ENCODE measurements at regions not wholly inside any gene's neighbourhood (a gene's known extent, or its start where the extent isn't known, plus 50 kb on each side); places are given as distances from the start of the nearest gene placed in this dataset.
"Not testable (repeated sequence)": the region's sequence is repeated elsewhere in the genome, so short reads cannot be mapped to it uniquely, and the experiment has no call there.

- H3K27ac Mint-ChIP-seq; ATAC-seq; POLR2A ChIA-PET; H3K9me3 ChIP-seq (ENCODE audit: control insufficient read depth in 2 of 3, low read length in 3 of 3); H3K4me3 Mint-ChIP-seq; H3K27me3 ChIP-seq (ENCODE audit: control insufficient read depth in 2 of 2, insufficient read depth in 2 of 2, low read length in 2 of 2); H3K36me3 ChIP-seq (ENCODE audit: control insufficient read depth in 2 of 3, insufficient read depth in 3 of 3, low read length in 3 of 3); H3K4me3 ChIP-seq (ENCODE audit: low read length); DNase-seq; H3K27ac ChIP-seq (ENCODE audit: low read depth, low read length); CTCF ChIA-PET; H3K4me1 ChIP-seq (ENCODE audit: control insufficient read depth in 2 of 2, insufficient read depth in 2 of 2, low read length in 2 of 2): not testable (repeated sequence)
- Mint-ChIP-seq H3K36me3 (peaks cover 0 to 12% (median 0%) of the 10 kb centered on the region in 5 donors), H3K27me3 (peaks cover 0 to 14% (median 0%) of the 10 kb centered on the region in 5 donors), H3K4me1 (peaks cover 0 to 20% (median 5%) of the 10 kb centered on the region in 7 donors), H3K9me3 (peaks cover 0 to 24% (median 0%) of the 10 kb centered on the region in 11 donors)
- intact Hi-C loops (cut with micrococcal nuclease): loop anchor here in 1 of 2 donors (5.0 kb wide), 1 partner anchor 181 kb away; no protein-coding TSS in a partner anchor
Observed at GRCh38 chr1:221958161-221958562, 216.3 kb upstream of the DUSP10 start.

- H3K27me3 ChIP-seq (ENCODE audit: control insufficient read depth in 2 of 2, insufficient read depth in 2 of 2, low read length in 2 of 2); H3K4me3 Mint-ChIP-seq; H3K27ac ChIP-seq (ENCODE audit: low read depth, low read length); H3K4me1 ChIP-seq (ENCODE audit: control insufficient read depth in 2 of 2, insufficient read depth in 2 of 2, low read length in 2 of 2); H3K27ac Mint-ChIP-seq; POLR2A ChIA-PET; CTCF ChIA-PET; ATAC-seq; H3K4me3 ChIP-seq (ENCODE audit: low read length); H3K9me3 ChIP-seq (ENCODE audit: control insufficient read depth in 2 of 3, low read length in 3 of 3); H3K36me3 ChIP-seq (ENCODE audit: control insufficient read depth in 2 of 3, insufficient read depth in 3 of 3, low read length in 3 of 3); DNase-seq: not testable (repeated sequence)
- peaks cover 0 to 24% (median 0%) of the 10 kb centered on the region in 11 donors for H3K9me3 Mint-ChIP-seq
- H3K4me1 Mint-ChIP-seq: peaks cover 0 to 17% (median 5%) of the 10 kb centered on the region in 7 donors
- intact Hi-C loops (cut with micrococcal nuclease): loop anchor here in 1 of 2 donors (5.0 kb wide), 1 partner anchor 180 kb away; no protein-coding TSS in a partner anchor
- peaks cover 0 to 14% (median 0%) of the 10 kb centered on the region in 5 donors for H3K27me3 Mint-ChIP-seq
- peaks cover 0 to 12% (median 0%) of the 10 kb centered on the region in 5 donors for H3K36me3 Mint-ChIP-seq
Observed at GRCh38 chr1:221957350-221957749, 215.5 kb upstream of the DUSP10 start.

GRCh38 chr1:221949996-221950395 lies 208.1 kb upstream of the DUSP10 start:
- peaks cover 0 to 10% (median 0%) of the 10 kb centered on the region in 5 donors for H3K27me3 Mint-ChIP-seq
- peaks cover 0 to 17% (median 3%) of the 10 kb centered on the region in 11 donors for H3K9me3 Mint-ChIP-seq
- no peak overlapping the region for H3K27ac Mint-ChIP-seq
- Histone ChIP-seq H3K27ac (ENCODE audit: low read depth, low read length) (no peak overlapping the region), H3K9me3 (ENCODE audit: control insufficient read depth in 2 of 3, low read length in 3 of 3) (no peaks in the 10 kb centered on the region), H3K4me1 (ENCODE audit: control insufficient read depth in 2 of 2, insufficient read depth in 2 of 2, low read length in 2 of 2) (no peaks in the 10 kb centered on the region), H3K36me3 (ENCODE audit: control insufficient read depth in 2 of 3, insufficient read depth in 3 of 3, low read length in 3 of 3) (no peaks in the 10 kb centered on the region), H3K4me3 (ENCODE audit: low read length) (no peak overlapping the region), H3K27me3 (ENCODE audit: control insufficient read depth in 2 of 2, insufficient read depth in 2 of 2, low read length in 2 of 2) (no peaks in the 10 kb centered on the region)
- H3K4me3 Mint-ChIP-seq: no peak overlapping the region
- no peaks in the 10 kb centered on the region for H3K4me1 Mint-ChIP-seq
- DNase-seq: no peak
- intact Hi-C loops (cut with micrococcal nuclease): no loop called here
- POLR2A ChIA-PET: no interaction called here
- peaks cover 0 to 4% (median 2%) of the 10 kb centered on the region in 5 donors for H3K36me3 Mint-ChIP-seq
- no peak for ATAC-seq
- CTCF ChIA-PET: no interaction called here

- ChIA-PET POLR2A (no interaction called here), CTCF (no interaction called here)
- Histone ChIP-seq H3K4me1 (ENCODE audit: control insufficient read depth in 2 of 2, insufficient read depth in 2 of 2, low read length in 2 of 2) (no peaks in the 10 kb centered on the region), H3K36me3 (ENCODE audit: control insufficient read depth in 2 of 3, insufficient read depth in 3 of 3, low read length in 3 of 3) (no peaks in the 10 kb centered on the region), H3K4me3 (ENCODE audit: low read length) (no peak overlapping the region), H3K27ac (ENCODE audit: low read depth, low read length) (no peak overlapping the region), H3K9me3 (ENCODE audit: control insufficient read depth in 2 of 3, low read length in 3 of 3) (no peaks in the 10 kb centered on the region), H3K27me3 (ENCODE audit: control insufficient read depth in 2 of 2, insufficient read depth in 2 of 2, low read length in 2 of 2) (no peaks in the 10 kb centered on the region)
- intact Hi-C loops (cut with micrococcal nuclease): no loop called here
- peaks cover 0 to 6% (median 0%) of the 10 kb centered on the region in 5 donors for H3K27me3 Mint-ChIP-seq
- H3K9me3 Mint-ChIP-seq: peaks cover 0 to 21% (median 11%) of the 10 kb centered on the region in 11 donors
- H3K36me3 Mint-ChIP-seq: peaks cover 0 to 7% (median 4%) of the 10 kb centered on the region in 5 donors
- no peak overlapping the region for H3K4me3 Mint-ChIP-seq
- H3K27ac Mint-ChIP-seq: no peak overlapping the region
- no peaks in the 10 kb centered on the region for H3K4me1 Mint-ChIP-seq
- no peak for DNase-seq
- ATAC-seq: no peak
Observed at GRCh38 chr1:221948459-221948858, 206.6 kb upstream of the DUSP10 start.

GRCh38 chr1:221947731-221948130 lies 205.8 kb upstream of the DUSP10 start:
- H3K27me3 ChIP-seq (ENCODE audit: control insufficient read depth in 2 of 2, insufficient read depth in 2 of 2, low read length in 2 of 2): no peaks in the 10 kb centered on the region
- H3K4me3 Mint-ChIP-seq: no peak overlapping the region
- H3K36me3 ChIP-seq (ENCODE audit: control insufficient read depth in 2 of 3, insufficient read depth in 3 of 3, low read length in 3 of 3): no peaks in the 10 kb centered on the region
- ChIA-PET POLR2A (no interaction called here), CTCF (no interaction called here)
- no peak for DNase-seq
- ATAC-seq: no peak
- H3K4me1 ChIP-seq (ENCODE audit: control insufficient read depth in 2 of 2, insufficient read depth in 2 of 2, low read length in 2 of 2): no peaks in the 10 kb centered on the region
- no peak overlapping the region for H3K27ac Mint-ChIP-seq
- H3K36me3 Mint-ChIP-seq: peaks cover 0 to 7% (median 4%) of the 10 kb centered on the region in 5 donors
- H3K9me3 ChIP-seq (ENCODE audit: control insufficient read depth in 2 of 3, low read length in 3 of 3): no peaks in the 10 kb centered on the region
- H3K9me3 Mint-ChIP-seq: peaks cover 0 to 28% (median 11%) of the 10 kb centered on the region in 11 donors
- intact Hi-C loops (cut with micrococcal nuclease): no loop called here
- H3K27me3 Mint-ChIP-seq: peaks cover 0 to 6% (median 0%) of the 10 kb centered on the region in 5 donors
- H3K4me3 ChIP-seq (ENCODE audit: low read length): no peak overlapping the region
- H3K27ac ChIP-seq (ENCODE audit: low read depth, low read length): no peak overlapping the region
- H3K4me1 Mint-ChIP-seq: no peaks in the 10 kb centered on the region

- Histone ChIP-seq H3K9me3 (ENCODE audit: control insufficient read depth in 2 of 3, low read length in 3 of 3) (no peaks in the 10 kb centered on the region), H3K27me3 (ENCODE audit: control insufficient read depth in 2 of 2, insufficient read depth in 2 of 2, low read length in 2 of 2) (no peaks in the 10 kb centered on the region), H3K36me3 (ENCODE audit: control insufficient read depth in 2 of 3, insufficient read depth in 3 of 3, low read length in 3 of 3) (no peaks in the 10 kb centered on the region), H3K27ac (ENCODE audit: low read depth, low read length) (no peak overlapping the region), H3K4me1 (ENCODE audit: control insufficient read depth in 2 of 2, insufficient read depth in 2 of 2, low read length in 2 of 2) (no peaks in the 10 kb centered on the region), H3K4me3 (ENCODE audit: low read length) (no peak overlapping the region)
- H3K27ac Mint-ChIP-seq: no peak overlapping the region
- no peak for DNase-seq
- ChIA-PET CTCF (no interaction called here), POLR2A (no interaction called here)
- no peak for ATAC-seq
- intact Hi-C loops (cut with micrococcal nuclease): no loop called here
- peaks cover 0 to 6% (median 0%) of the 10 kb centered on the region in 5 donors for H3K27me3 Mint-ChIP-seq
- no peaks in the 10 kb centered on the region for H3K4me1 Mint-ChIP-seq
- H3K36me3 Mint-ChIP-seq: peaks cover 0 to 7% (median 4%) of the 10 kb centered on the region in 5 donors
- no peak overlapping the region for H3K4me3 Mint-ChIP-seq
- H3K9me3 Mint-ChIP-seq: peaks cover 0 to 29% (median 12%) of the 10 kb centered on the region in 11 donors
Observed at GRCh38 chr1:221946768-221947167, 204.9 kb upstream of the DUSP10 start.

- no peaks in the 10 kb centered on the region for H3K36me3 ChIP-seq (ENCODE audit: control insufficient read depth in 2 of 3, insufficient read depth in 3 of 3, low read length in 3 of 3)
- no peak overlapping the region for H3K27ac Mint-ChIP-seq
- DNase-seq (no peak), ATAC-seq (no peak)
- H3K36me3 Mint-ChIP-seq: peaks cover 0 to 7% (median 3%) of the 10 kb centered on the region in 5 donors
- POLR2A ChIA-PET: no interaction called here
- CTCF ChIA-PET: no interaction called here
- no peaks in the 10 kb centered on the region for H3K27me3 ChIP-seq (ENCODE audit: control insufficient read depth in 2 of 2, insufficient read depth in 2 of 2, low read length in 2 of 2)
- no peaks in the 10 kb centered on the region for H3K9me3 ChIP-seq (ENCODE audit: control insufficient read depth in 2 of 3, low read length in 3 of 3)
- H3K27ac ChIP-seq (ENCODE audit: low read depth, low read length): no peak overlapping the region
- H3K4me1 Mint-ChIP-seq: no peaks in the 10 kb centered on the region
- H3K9me3 Mint-ChIP-seq: peaks cover 0 to 29% (median 12%) of the 10 kb centered on the region in 11 donors
- H3K4me1 ChIP-seq (ENCODE audit: control insufficient read depth in 2 of 2, insufficient read depth in 2 of 2, low read length in 2 of 2): no peaks in the 10 kb centered on the region
- no peak overlapping the region for H3K4me3 Mint-ChIP-seq
- H3K4me3 ChIP-seq (ENCODE audit: low read length): no peak overlapping the region
- H3K27me3 Mint-ChIP-seq: peaks cover 0 to under 1% (median 0%) of the 10 kb centered on the region in 5 donors
- intact Hi-C loops (cut with micrococcal nuclease): no loop called here
Observed at GRCh38 chr1:221945669-221946068, 203.8 kb upstream of the DUSP10 start.

Measured in naive thymus-derived CD4-positive, alpha-beta T cell (primary cell).